Lung (tissue), 11 donors: ENCODE measurements at regions not wholly inside any gene's neighbourhood (a gene's known extent, or its start where the extent isn't known, plus 50 kb on each side); places are given as distances from the start of the nearest gene placed in this dataset.

Source experiments
- ATAC-seq: fragments of 200-7000 bp; cut with Tn5 transposase; one replicate; pipeline ENCODE4 v1.9.1; 2020; ENCODE audit warnings: moderate number of reproducible peaks; ENCODE audit not compliant: insufficient read depth, low FRiP score
- DNase-seq, 3 donors: peaks; one replicate each; pipeline ENCODE4 v3.0.0-alpha.2; 2013 to 2017
- H3K27ac ChIP-seq, 2 donors: one replicate each; pipeline ENCODE4 v1.5.1; 2013; ENCODE audit warnings: mild to moderate bottlenecking in 2 of 2, moderate library complexity in 2 of 2, control low read depth in 1 of 2, inconsistent platforms in 1 of 2, low read depth in 1 of 2, low read length in 1 of 2
- H3K27me3 ChIP-seq, 3 donors: one replicate each; pipeline ENCODE4 v1.5.1; 2013; ENCODE audit warnings: low read length in 2 of 3; ENCODE audit not compliant: control insufficient read depth in 3 of 3, insufficient read depth in 3 of 3
- H3K36me3 ChIP-seq, 4 donors: one replicate each; pipeline ENCODE4 v1.5.1; 2013; ENCODE audit warnings: low read length in 4 of 4, mild to moderate bottlenecking in 1 of 4, moderate library complexity in 1 of 4; ENCODE audit not compliant: control insufficient read depth in 4 of 4, insufficient read depth in 4 of 4
- H3K4me1 ChIP-seq, 5 donors: one replicate each; pipeline ENCODE4 v1.5.1; 2013; ENCODE audit warnings: low read length in 5 of 5, mild to moderate bottlenecking in 2 of 5, moderate library complexity in 1 of 5; ENCODE audit not compliant: control insufficient read depth in 5 of 5, insufficient read depth in 5 of 5
- H3K4me3 ChIP-seq: one replicate; pipeline ENCODE4 v1.5.1; 2013; ENCODE audit warnings: mild to moderate bottlenecking, control low read depth, moderate library complexity
- H3K9ac ChIP-seq, 2 donors: one replicate each; pipeline ENCODE4 v1.5.1; 2013; ENCODE audit warnings: low read length in 2 of 2, control low read depth in 1 of 2; ENCODE audit not compliant: insufficient read depth in 1 of 2
- H3K9me3 ChIP-seq, 4 donors: one replicate each; pipeline ENCODE4 v1.5.1; 2013; ENCODE audit warnings: low read length in 3 of 4, mild to moderate bottlenecking in 1 of 4, moderate library complexity in 1 of 4; ENCODE audit not compliant: control insufficient read depth in 4 of 4, insufficient read depth in 3 of 4
- WGBS, 2 donors: extraction: QIAGEN DNeasy Blood & Tissue Kit; methylation state at CpG; one replicate each; pipeline ENCODE4 v1.1.7; 2013; 5-methylcytosine and 5-hydroxymethylcytosine counted together
- TF ChIP-seq, protein P1 (sequence below): IDR thresholded peaks from 2 replicates; pipeline ENCODE4 v1.5.1; 2012; ENCODE audit warnings: mild to moderate bottlenecking; ENCODE audit errors: control extremely low read depth, extremely low read depth
- donor health status: control.
- donor health status: control.
- donor health status: Bipolar disorder and iron deficiency.
- donor health status: healthy.
- donor health status: DM: yes; HTN: yes; CAD: no.

DNA sequence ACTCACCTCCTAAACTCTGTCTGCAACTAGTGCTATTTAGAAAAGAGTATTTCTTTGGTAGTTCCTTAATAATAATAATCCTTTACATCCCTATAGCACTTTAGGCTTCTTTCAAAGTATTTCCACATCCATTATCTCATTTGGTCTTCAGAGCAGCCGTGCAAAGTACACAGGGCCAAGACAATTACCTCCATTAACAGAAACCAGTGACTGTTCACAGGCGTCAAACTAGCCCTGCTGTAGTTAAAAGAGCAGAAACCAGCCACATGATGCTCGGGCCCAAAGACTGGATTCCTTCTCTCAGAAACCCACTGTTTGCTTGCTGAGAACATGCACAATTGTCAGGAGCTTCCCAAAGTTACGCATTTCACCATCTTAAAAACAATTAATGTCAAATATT, 396.0 kb upstream of the DAB1 start:
- Histone ChIP-seq H3K4me1 (peaks cover 0 to 18% (median 0%) of the 10 kb centered on the region in 5 donors), H3K9me3 (no peaks in the 10 kb centered on the region), H3K9ac (no peak overlapping the region), H3K27ac (no peak overlapping the region), H3K4me3 (no peak overlapping the region), H3K36me3 (no peaks in the 10 kb centered on the region), H3K27me3 (no peaks in the 10 kb centered on the region)
- TF ChIP-seq, protein P1, sequence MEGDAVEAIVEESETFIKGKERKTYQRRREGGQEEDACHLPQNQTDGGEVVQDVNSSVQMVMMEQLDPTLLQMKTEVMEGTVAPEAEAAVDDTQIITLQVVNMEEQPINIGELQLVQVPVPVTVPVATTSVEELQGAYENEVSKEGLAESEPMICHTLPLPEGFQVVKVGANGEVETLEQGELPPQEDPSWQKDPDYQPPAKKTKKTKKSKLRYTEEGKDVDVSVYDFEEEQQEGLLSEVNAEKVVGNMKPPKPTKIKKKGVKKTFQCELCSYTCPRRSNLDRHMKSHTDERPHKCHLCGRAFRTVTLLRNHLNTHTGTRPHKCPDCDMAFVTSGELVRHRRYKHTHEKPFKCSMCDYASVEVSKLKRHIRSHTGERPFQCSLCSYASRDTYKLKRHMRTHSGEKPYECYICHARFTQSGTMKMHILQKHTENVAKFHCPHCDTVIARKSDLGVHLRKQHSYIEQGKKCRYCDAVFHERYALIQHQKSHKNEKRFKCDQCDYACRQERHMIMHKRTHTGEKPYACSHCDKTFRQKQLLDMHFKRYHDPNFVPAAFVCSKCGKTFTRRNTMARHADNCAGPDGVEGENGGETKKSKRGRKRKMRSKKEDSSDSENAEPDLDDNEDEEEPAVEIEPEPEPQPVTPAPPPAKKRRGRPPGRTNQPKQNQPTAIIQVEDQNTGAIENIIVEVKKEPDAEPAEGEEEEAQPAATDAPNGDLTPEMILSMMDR = no peak
- 43 to 57% methylated on average over 4 of the region's 4 CpGs for WGBS, 2 donors
- DNase-seq (no peak), ATAC-seq (no peak)

DNA sequence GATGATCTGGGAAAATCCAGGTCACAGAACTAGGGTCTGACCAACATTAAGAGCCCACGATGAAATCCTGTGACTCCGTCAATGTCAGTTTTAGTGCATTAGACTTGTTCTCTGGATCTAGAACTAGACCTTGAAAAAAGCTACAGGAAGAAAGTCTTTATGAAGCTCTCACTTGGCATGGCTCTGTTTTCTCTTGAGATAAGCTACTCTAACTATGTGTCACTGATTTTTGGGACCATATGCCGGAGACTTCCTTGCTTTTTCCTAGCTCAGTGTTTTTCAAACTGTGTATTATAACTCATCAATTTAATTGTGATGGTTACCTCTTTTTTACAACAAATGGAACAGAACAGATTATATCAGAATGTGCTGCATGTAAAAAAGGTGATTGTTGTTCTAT, 379.7 kb upstream of the DAB1 start:
- no peak overlapping the region for H3K27ac ChIP-seq
- 80 to 86% methylated on average over 3 of the region's 3 CpGs for WGBS, 2 donors
- no peak overlapping the region for H3K9ac ChIP-seq
- peaks cover 0 to 3% (median 0%) of the 10 kb centered on the region in 4 donors for H3K9me3 ChIP-seq
- peaks cover 0 to 27% (median 0%) of the 10 kb centered on the region in 5 donors for H3K4me1 ChIP-seq
- ATAC-seq = no peak
- H3K27me3 ChIP-seq = no peaks in the 10 kb centered on the region
- no peak overlapping the region for H3K4me3 ChIP-seq
- TF ChIP-seq, protein P1 = no peak
- no peaks in the 10 kb centered on the region for H3K36me3 ChIP-seq
- peak in 2 of 3 donors; percentile 76 to 83 for DNase-seq

DNA sequence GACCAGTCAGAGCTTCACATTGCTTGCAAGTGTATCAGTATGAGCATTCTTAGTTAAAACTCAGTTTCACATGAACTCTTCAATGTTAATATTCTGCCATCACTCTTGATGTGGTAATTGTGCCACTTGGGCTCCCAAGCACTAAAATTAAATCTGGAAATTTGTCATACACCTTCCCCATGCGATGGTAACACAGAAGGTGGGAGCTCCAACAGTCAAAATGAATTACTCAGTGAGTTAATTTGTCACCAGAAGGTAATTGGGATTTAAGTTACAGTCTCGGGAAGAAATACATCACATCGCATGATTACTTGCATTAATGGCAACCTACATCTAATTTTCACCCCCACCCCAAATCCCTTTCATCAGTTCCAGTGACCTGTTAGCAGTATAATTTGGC, 376.5 kb upstream of the DAB1 start:
- 86 to 90% methylated on average over 3 of the region's 3 CpGs for WGBS, 2 donors
- Histone ChIP-seq H3K27me3 (no peaks in the 10 kb centered on the region), H3K4me3 (no peak overlapping the region), H3K27ac (no peak overlapping the region), H3K9me3 (peaks cover 0 to 5% (median 0%) of the 10 kb centered on the region in 4 donors), H3K9ac (no peak overlapping the region), H3K4me1 (peaks cover 0 to 33% (median 0%) of the 10 kb centered on the region in 5 donors), H3K36me3 (no peaks in the 10 kb centered on the region)
- DNase-seq (no peak), ATAC-seq (no peak)
- TF ChIP-seq, protein P1 = no peak

DNA sequence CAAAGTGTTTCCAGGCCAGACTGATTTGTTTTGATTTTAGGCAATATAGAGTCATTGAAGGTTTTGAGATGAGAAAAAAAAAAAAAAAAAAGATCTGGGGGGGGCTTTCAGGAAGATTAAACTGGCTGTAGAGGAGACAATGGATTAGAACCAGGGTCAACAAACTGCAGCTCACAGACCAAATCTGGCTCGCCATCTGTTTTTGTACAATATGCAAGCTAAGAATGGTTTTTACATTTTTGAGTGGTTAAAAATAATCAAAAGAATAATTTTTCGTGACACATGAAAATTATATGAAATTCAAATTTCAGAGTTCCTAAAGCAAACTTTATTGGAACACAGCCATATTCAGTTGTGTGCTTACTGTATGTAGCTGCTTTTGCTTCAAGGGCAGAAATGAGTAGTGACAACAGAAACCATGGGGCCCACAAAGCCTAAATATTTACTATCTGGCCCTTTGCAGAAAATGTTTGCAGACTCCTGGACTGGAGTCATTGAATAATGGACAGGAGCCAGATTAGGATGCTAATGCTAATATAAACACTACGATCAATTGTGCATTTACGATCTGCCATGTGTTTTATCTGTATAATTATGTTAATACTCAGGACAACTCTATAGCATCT, 375.7 kb upstream of the DAB1 start:
- TF ChIP-seq, protein P1 = no peak
- Histone ChIP-seq H3K9ac (no peak overlapping the region), H3K9me3 (peaks cover 0 to 5% (median 0%) of the 10 kb centered on the region in 4 donors), H3K4me1 (peaks cover 0 to 33% (median 0%) of the 10 kb centered on the region in 5 donors), H3K27me3 (no peaks in the 10 kb centered on the region), H3K27ac (no peak overlapping the region), H3K36me3 (no peaks in the 10 kb centered on the region), H3K4me3 (no peak overlapping the region)
- DNase-seq (peak; percentile 58 to 92 (median 88)), ATAC-seq (no peak)
- 64 to 69% methylated on average over 4 of the region's 4 CpGs for WGBS, 2 donors
